ENCODE measurements at regions not wholly inside any gene's neighbourhood (a gene's known extent, or its start where the extent isn't known, plus 50 kb on each side); places are given as distances from the start of the nearest gene placed in this dataset.

GRCh38 chr5:1704676-1705075 lies 95.0 kb downstream of the MRPL36 start:
- DNase-seq, result no peak

GRCh38 chr5:1704266-1704665 lies 95.4 kb downstream of the MRPL36 start:
- no peak for DNase-seq

- no peak for DNase-seq
These were observed 96.1 kb downstream of the MRPL36 start for GRCh38 chr5:1703352-1704050.

- no peak for DNase-seq
These were observed 97.3 kb downstream of the MRPL36 start for GRCh38 chr5:1702318-1702717.

- DNase-seq, result no peak
These were observed 97.8 kb downstream of the MRPL36 start for GRCh38 chr5:1701884-1702283.

GRCh38 chr5:1701216-1701864 lies 98.3 kb downstream of the MRPL36 start:
- no peak for DNase-seq

- no peak for DNase-seq
These were observed 100.2 kb downstream of the MRPL36 start for GRCh38 chr5:1699394-1699793.

- no peak for DNase-seq
These were observed 100.9 kb downstream of the MRPL36 start for GRCh38 chr5:1698589-1699316.

- no peak for DNase-seq
These were observed 107.3 kb downstream of the MRPL36 start for GRCh38 chr5:1692381-1692780.

GRCh38 chr5:1687301-1687970 lies 112.2 kb downstream of the MRPL36 start:
- no peak for DNase-seq

GRCh38 chr5:1686016-1686802 lies 113.4 kb downstream of the MRPL36 start:
- DNase-seq, result no peak

- no peak for DNase-seq
These were observed 114.6 kb downstream of the MRPL36 start for GRCh38 chr5:1685066-1685465.

- no peak for DNase-seq
These were observed 117.7 kb downstream of the MRPL36 start for GRCh38 chr5:1681955-1682354.

GRCh38 chr5:1673042-1673677 lies 126.5 kb downstream of the MRPL36 start:
- DNase-seq, result no peak

GRCh38 chr5:1672396-1672795 lies 127.2 kb downstream of the MRPL36 start:
- DNase-seq, result no peak

GRCh38 chr5:1671351-1671750 lies 128.3 kb downstream of the MRPL36 start:
- no peak for DNase-seq

- DNase-seq, result no peak
These were observed 129.3 kb downstream of the MRPL36 start for GRCh38 chr5:1670351-1670750.

- no peak for DNase-seq
These were observed 130.1 kb downstream of the MRPL36 start for GRCh38 chr5:1669276-1670155.

GRCh38 chr5:1668141-1668721 lies 131.4 kb downstream of the MRPL36 start:
- DNase-seq, result no peak

GRCh38 chr5:1667648-1668140 lies 131.9 kb downstream of the MRPL36 start:
- no peak for DNase-seq

Data from activated naive CD4-positive, alpha-beta T cell (primary cell).